ENCODE measurements at regions not wholly inside any gene's neighbourhood (a gene's known extent, or its start where the extent isn't known, plus 50 kb on each side); places are given as distances from the start of the nearest gene placed in this dataset.

- no peak for TF ChIP-seq CTCF (conservative IDR thresholded peaks at IDR 0.05 in 1 of 2, IDR thresholded peaks at IDR 0.05 in 1 of 2; ENCODE audit: extremely low read depth in 1 of 2, insufficient read depth in 1 of 2, low read depth in 1 of 2, low read length in 2 of 2)
- no peak for TF ChIP-seq EZH2 (IDR thresholded peaks at IDR 0.05; ENCODE audit: borderline replicate concordance, low read length)
Measured at GRCh38 chr2:120821446-120822160, 85.9 kb downstream of the GLI2 start.

All from mammary epithelial cell (primary cell).